ENCODE measurements at regions not wholly inside any gene's neighbourhood (a gene's known extent, or its start where the extent isn't known, plus 50 kb on each side); places are given as distances from the start of the nearest gene placed in this dataset.

DNA sequence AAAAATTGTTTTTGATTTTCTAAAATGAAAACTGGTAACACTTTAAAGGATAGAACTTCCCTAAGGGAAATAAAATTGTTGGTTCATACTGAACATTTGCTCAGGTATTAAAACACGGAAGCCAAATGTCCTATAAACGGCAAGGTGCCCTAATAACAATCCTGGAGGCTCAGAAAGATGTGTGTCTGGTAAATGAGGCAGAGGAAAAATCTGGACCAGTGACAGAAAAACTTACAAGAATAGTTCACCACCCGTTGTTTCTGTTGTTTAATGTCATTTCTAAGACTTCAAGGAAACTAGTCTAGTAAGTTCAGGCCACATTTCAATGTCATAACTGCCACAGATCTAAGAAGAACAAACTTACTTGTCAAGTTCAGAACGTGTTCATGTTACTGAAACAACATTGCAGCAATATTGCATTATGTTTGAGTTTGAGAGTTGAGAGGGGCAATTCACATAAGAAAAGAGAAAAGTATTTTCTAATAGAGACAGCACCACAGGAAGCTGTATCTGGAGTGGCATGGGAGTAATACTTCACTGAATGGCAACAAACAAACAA is 476.6 kb downstream of the GRXCR1 start:
- H3K27ac ChIP-seq (ENCODE audit: insufficient read depth, low read length, poor library complexity, severe bottlenecking): no peak overlapping the region
- H3K36me3 ChIP-seq (ENCODE audit: control insufficient read depth, insufficient read depth, low read length): no peaks in the 10 kb centered on the region
- H3K4me1 ChIP-seq (ENCODE audit: control insufficient read depth, insufficient read depth, low read length, poor library complexity, severe bottlenecking): no peaks in the 10 kb centered on the region
- Mint-ChIP-seq H3K36me3 (no peaks in the 10 kb centered on the region), H3K4me3 (no peak overlapping the region), H3K4me1 (no peaks in the 10 kb centered on the region), H3K27ac (no peak overlapping the region), H3K9me3 (peaks cover 0 to 9% (median 4%) of the 10 kb centered on the region in 7 donors), H3K27me3 (no peaks in the 10 kb centered on the region)
- no peak for DNase-seq
- no peaks in the 10 kb centered on the region for H3K9me3 ChIP-seq (ENCODE audit: control insufficient read depth in 2 of 2, low read length in 2 of 2)
- no peak overlapping the region for H3K4me3 ChIP-seq (ENCODE audit: low read depth, low read length)
- no peaks in the 10 kb centered on the region for H3K27me3 ChIP-seq (ENCODE audit: control insufficient read depth, insufficient read depth, low read length)
- ATAC-seq (ENCODE audit: low read depth in 2 of 2): no peak

DNA sequence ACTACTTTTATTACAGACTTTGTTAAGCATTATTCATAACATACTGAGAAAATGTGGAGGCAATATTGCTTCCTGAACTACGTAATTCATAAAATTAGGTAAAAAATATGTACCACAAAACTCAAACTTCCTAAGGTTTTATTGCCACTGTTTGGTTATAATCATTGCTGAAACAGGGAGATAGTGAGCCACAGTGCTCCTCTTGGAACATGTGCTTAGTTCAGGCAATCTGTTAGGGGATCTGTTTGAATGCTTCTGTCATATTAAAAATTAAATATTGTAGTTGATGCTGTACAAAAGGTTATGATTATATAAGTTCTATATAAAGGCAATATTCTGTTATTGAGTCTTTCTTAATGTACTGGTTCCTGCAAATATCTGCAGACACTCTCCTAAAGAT is 480.7 kb downstream of the GRXCR1 start:
- H3K36me3 Mint-ChIP-seq: no peaks in the 10 kb centered on the region
- H3K4me3 Mint-ChIP-seq: no peak overlapping the region
- DNase-seq: no peak
- Histone ChIP-seq H3K27ac (ENCODE audit: insufficient read depth, low read length, poor library complexity, severe bottlenecking) (no peak overlapping the region), H3K4me3 (ENCODE audit: low read depth, low read length) (no peak overlapping the region), H3K27me3 (ENCODE audit: control insufficient read depth, insufficient read depth, low read length) (no peaks in the 10 kb centered on the region), H3K36me3 (ENCODE audit: control insufficient read depth, insufficient read depth, low read length) (no peaks in the 10 kb centered on the region), H3K9me3 (ENCODE audit: control insufficient read depth in 2 of 2, low read length in 2 of 2) (peaks cover 0 to 3% of the 10 kb centered on the region in 2 experiments), H3K4me1 (ENCODE audit: control insufficient read depth, insufficient read depth, low read length, poor library complexity, severe bottlenecking) (no peaks in the 10 kb centered on the region)
- no peak for ATAC-seq (ENCODE audit: low read depth in 2 of 2)
- no peaks in the 10 kb centered on the region for H3K4me1 Mint-ChIP-seq
- no peak overlapping the region for H3K27ac Mint-ChIP-seq
- H3K27me3 Mint-ChIP-seq: no peaks in the 10 kb centered on the region
- peaks cover 0 to 15% (median 5%) of the 10 kb centered on the region in 7 donors for H3K9me3 Mint-ChIP-seq

DNA sequence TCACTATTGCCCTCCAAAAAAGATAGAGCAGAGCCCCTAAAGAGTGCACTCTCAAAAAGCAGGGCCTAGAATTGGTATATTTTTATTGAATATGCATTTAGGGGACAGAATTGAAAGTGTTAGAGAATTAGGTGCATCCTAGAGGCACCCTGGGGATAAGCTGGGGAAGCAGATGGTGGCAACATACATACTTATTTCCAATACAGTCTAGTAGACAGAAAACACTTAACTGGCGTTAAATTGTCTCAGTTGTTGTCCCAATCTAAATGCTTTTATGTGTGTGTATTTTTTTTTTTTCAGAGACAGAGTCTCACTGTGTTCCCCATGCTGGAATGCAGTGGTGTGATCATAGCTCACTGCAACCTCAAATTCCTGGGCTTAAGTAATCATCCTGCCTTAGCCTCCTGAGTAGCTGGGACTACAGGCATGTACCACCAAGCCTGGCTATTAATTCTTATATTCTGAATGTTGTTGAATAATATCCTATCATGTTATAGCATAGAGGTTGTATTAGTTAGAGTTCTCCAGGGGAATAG is 481.8 kb downstream of the GRXCR1 start:
- H3K4me3 ChIP-seq (ENCODE audit: low read depth, low read length): no peak overlapping the region
- no peak overlapping the region for H3K27ac ChIP-seq (ENCODE audit: insufficient read depth, low read length, poor library complexity, severe bottlenecking)
- Mint-ChIP-seq H3K4me3 (no peak overlapping the region), H3K36me3 (no peaks in the 10 kb centered on the region), H3K27ac (no peak overlapping the region), H3K27me3 (no peaks in the 10 kb centered on the region), H3K4me1 (no peaks in the 10 kb centered on the region), H3K9me3 (peaks cover 0 to 15% (median 5%) of the 10 kb centered on the region in 7 donors)
- ATAC-seq (ENCODE audit: low read depth in 2 of 2) (no peak), DNase-seq (no peak)
- no peaks in the 10 kb centered on the region for H3K36me3 ChIP-seq (ENCODE audit: control insufficient read depth, insufficient read depth, low read length)
- H3K27me3 ChIP-seq (ENCODE audit: control insufficient read depth, insufficient read depth, low read length): no peaks in the 10 kb centered on the region
- H3K9me3 ChIP-seq (ENCODE audit: control insufficient read depth in 2 of 2, low read length in 2 of 2): peaks cover 0 to 3% of the 10 kb centered on the region in 2 experiments
- no peaks in the 10 kb centered on the region for H3K4me1 ChIP-seq (ENCODE audit: control insufficient read depth, insufficient read depth, low read length, poor library complexity, severe bottlenecking)

DNA sequence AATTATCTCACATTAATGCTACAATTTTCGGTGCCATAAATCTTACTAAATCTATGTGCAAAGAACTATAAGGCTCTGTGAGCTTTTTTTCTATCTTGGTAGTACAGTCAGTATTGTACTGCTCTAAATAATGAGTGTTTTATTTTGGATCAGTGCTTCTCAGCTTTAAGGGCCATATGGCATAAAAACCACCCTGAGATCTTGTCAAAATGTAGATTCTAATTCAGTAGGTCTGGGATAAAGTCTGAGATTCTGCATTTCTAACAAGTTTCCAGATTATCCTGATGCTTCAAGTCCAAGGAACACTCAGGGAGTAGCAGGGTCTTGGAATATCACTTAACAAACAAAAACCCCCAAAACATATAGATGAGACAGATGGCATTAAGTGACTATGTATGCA is 486.5 kb downstream of the GRXCR1 start:
- Mint-ChIP-seq H3K9me3 (peaks cover 0 to 11% (median 6%) of the 10 kb centered on the region in 7 donors), H3K36me3 (no peaks in the 10 kb centered on the region), H3K4me3 (no peak overlapping the region), H3K27ac (no peak overlapping the region), H3K27me3 (no peaks in the 10 kb centered on the region), H3K4me1 (no peaks in the 10 kb centered on the region)
- Histone ChIP-seq H3K27ac (ENCODE audit: insufficient read depth, low read length, poor library complexity, severe bottlenecking) (no peak overlapping the region), H3K27me3 (ENCODE audit: control insufficient read depth, insufficient read depth, low read length) (no peaks in the 10 kb centered on the region), H3K9me3 (ENCODE audit: control insufficient read depth in 2 of 2, low read length in 2 of 2) (peaks cover 0 to 3% of the 10 kb centered on the region in 2 experiments), H3K4me1 (ENCODE audit: control insufficient read depth, insufficient read depth, low read length, poor library complexity, severe bottlenecking) (no peaks in the 10 kb centered on the region), H3K4me3 (ENCODE audit: low read depth, low read length) (no peak overlapping the region), H3K36me3 (ENCODE audit: control insufficient read depth, insufficient read depth, low read length) (no peaks in the 10 kb centered on the region)
- ATAC-seq (ENCODE audit: low read depth in 2 of 2) (no peak), DNase-seq (no peak)

DNA sequence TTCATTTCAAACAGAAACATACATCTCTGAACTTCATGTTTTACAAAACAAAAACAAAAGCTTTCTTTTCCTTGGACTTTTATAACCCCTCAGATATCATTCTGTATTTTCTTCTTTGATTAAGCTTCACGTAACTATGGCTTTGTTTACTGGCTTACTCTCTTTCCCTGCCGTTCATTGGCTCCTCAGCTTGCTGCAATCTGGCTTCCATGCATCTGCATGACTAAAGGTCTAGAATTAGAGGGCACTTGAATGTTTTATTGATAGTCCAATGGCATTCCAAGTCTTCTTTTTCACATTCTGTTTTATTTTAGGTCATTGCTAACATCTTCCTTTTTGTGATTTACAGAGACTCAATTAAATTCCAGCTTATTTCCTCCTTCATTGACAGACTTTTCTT is 487.6 kb downstream of the GRXCR1 start:
- Histone ChIP-seq H3K27ac (ENCODE audit: insufficient read depth, low read length, poor library complexity, severe bottlenecking) (no peak overlapping the region), H3K9me3 (ENCODE audit: control insufficient read depth in 2 of 2, low read length in 2 of 2) (peaks cover 0 to 3% of the 10 kb centered on the region in 2 experiments), H3K4me3 (ENCODE audit: low read depth, low read length) (no peak overlapping the region), H3K4me1 (ENCODE audit: control insufficient read depth, insufficient read depth, low read length, poor library complexity, severe bottlenecking) (no peaks in the 10 kb centered on the region), H3K36me3 (ENCODE audit: control insufficient read depth, insufficient read depth, low read length) (no peaks in the 10 kb centered on the region), H3K27me3 (ENCODE audit: control insufficient read depth, insufficient read depth, low read length) (no peaks in the 10 kb centered on the region)
- Mint-ChIP-seq H3K4me3 (no peak overlapping the region), H3K27me3 (no peaks in the 10 kb centered on the region), H3K36me3 (no peaks in the 10 kb centered on the region), H3K9me3 (peaks cover 0 to 7% (median 4%) of the 10 kb centered on the region in 7 donors), H3K27ac (no peak overlapping the region), H3K4me1 (no peaks in the 10 kb centered on the region)
- no peak for DNase-seq
- ATAC-seq (ENCODE audit: low read depth in 2 of 2): no peak

DNA sequence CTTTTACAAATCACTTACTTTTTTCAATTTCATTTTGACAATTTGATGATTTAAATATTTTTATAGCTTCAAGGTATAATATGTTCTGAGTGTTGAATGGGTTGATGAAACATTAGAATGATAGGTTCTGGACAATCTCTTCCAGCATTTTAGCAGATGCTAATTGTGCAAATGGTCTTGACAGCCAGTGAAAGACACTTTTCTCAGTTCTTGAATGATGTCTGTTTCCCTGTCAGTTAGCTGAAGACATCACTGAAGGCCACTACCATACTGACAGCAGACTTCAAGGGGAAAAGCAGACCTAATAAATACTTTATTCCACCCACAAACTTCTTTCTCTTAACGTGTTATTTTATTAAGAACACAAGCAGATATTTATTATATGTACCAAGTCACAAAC is 498.6 kb downstream of the GRXCR1 start:
- H3K9me3 Mint-ChIP-seq: peaks cover under 1 to 6% (median 5%) of the 10 kb centered on the region in 7 donors
- Histone ChIP-seq H3K27ac (ENCODE audit: insufficient read depth, low read length, poor library complexity, severe bottlenecking) (no peak overlapping the region), H3K9me3 (ENCODE audit: control insufficient read depth in 2 of 2, low read length in 2 of 2) (no peaks in the 10 kb centered on the region), H3K36me3 (ENCODE audit: control insufficient read depth, insufficient read depth, low read length) (no peaks in the 10 kb centered on the region), H3K27me3 (ENCODE audit: control insufficient read depth, insufficient read depth, low read length) (no peaks in the 10 kb centered on the region), H3K4me1 (ENCODE audit: control insufficient read depth, insufficient read depth, low read length, poor library complexity, severe bottlenecking) (no peaks in the 10 kb centered on the region), H3K4me3 (ENCODE audit: low read depth, low read length) (no peak overlapping the region)
- H3K27me3 Mint-ChIP-seq: no peaks in the 10 kb centered on the region
- no peak overlapping the region for H3K27ac Mint-ChIP-seq
- no peak overlapping the region for H3K4me3 Mint-ChIP-seq
- no peak for DNase-seq
- H3K36me3 Mint-ChIP-seq: no peaks in the 10 kb centered on the region
- ATAC-seq (ENCODE audit: low read depth in 2 of 2): no peak
- H3K4me1 Mint-ChIP-seq: no peaks in the 10 kb centered on the region

DNA sequence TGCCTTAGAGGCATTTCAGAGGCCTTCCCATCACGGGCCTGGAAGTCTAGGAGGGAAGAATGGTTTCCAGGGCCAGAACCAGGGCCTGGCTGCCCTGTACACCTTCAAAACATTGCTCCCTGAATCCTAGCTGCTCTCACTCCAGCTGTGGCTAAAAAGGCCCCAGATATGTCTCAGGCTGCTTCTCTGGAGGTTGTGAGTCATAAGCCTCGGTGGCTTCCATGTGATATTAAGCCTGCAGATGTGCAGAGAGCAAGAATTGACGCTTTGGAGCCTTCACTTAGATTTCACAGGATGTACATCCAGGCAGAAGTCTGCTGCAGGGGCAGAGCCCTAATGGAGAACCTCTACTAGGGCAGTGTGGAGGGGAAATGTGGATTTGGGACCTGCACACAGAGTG is 502.5 kb downstream of the GRXCR1 start:
- Mint-ChIP-seq H3K9me3 (peaks cover 5 to 24% (median 10%) of the 10 kb centered on the region in 7 donors), H3K4me3 (no peak overlapping the region), H3K36me3 (no peaks in the 10 kb centered on the region), H3K4me1 (no peaks in the 10 kb centered on the region), H3K27ac (no peak overlapping the region), H3K27me3 (no peaks in the 10 kb centered on the region)
- Histone ChIP-seq H3K27ac (ENCODE audit: insufficient read depth, low read length, poor library complexity, severe bottlenecking) (no peak overlapping the region), H3K4me1 (ENCODE audit: control insufficient read depth, insufficient read depth, low read length, poor library complexity, severe bottlenecking) (no peaks in the 10 kb centered on the region), H3K27me3 (ENCODE audit: control insufficient read depth, insufficient read depth, low read length) (no peaks in the 10 kb centered on the region), H3K4me3 (ENCODE audit: low read depth, low read length) (no peak overlapping the region), H3K36me3 (ENCODE audit: control insufficient read depth, insufficient read depth, low read length) (no peaks in the 10 kb centered on the region), H3K9me3 (ENCODE audit: control insufficient read depth in 2 of 2, low read length in 2 of 2) (no peaks in the 10 kb centered on the region)
- no peak for ATAC-seq (ENCODE audit: low read depth in 2 of 2)
- DNase-seq: no peak

DNA sequence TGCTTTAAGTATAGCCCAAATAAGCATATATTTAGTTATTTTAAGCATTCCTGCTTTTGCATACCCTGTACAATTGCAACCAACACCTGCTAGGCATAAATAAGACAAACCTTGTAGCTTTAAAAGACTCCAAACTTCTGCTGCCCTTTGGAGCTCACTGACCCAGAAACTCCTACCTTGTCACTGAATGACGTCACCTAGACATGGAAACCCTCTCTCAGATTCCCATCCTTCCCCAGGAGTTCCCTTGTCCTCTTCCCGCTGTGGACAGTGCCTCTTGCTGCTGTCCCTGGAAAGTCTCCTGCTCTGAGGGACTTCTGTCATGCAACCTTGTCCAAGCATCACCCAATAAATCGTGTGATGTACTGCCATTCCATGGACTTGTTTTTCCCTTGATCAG is 507.2 kb downstream of the GRXCR1 start:
- Histone ChIP-seq H3K27me3 (ENCODE audit: control insufficient read depth, insufficient read depth, low read length) (no peaks in the 10 kb centered on the region), H3K9me3 (ENCODE audit: control insufficient read depth in 2 of 2, low read length in 2 of 2) (no peaks in the 10 kb centered on the region), H3K4me3 (ENCODE audit: low read depth, low read length) (no peak overlapping the region), H3K27ac (ENCODE audit: insufficient read depth, low read length, poor library complexity, severe bottlenecking) (no peak overlapping the region), H3K4me1 (ENCODE audit: control insufficient read depth, insufficient read depth, low read length, poor library complexity, severe bottlenecking) (no peaks in the 10 kb centered on the region), H3K36me3 (ENCODE audit: control insufficient read depth, insufficient read depth, low read length) (no peaks in the 10 kb centered on the region)
- Mint-ChIP-seq H3K27ac (no peak overlapping the region), H3K36me3 (no peaks in the 10 kb centered on the region), H3K4me3 (no peak overlapping the region), H3K4me1 (no peaks in the 10 kb centered on the region), H3K9me3 (peaks cover 4 to 29% (median 10%) of the 10 kb centered on the region in 7 donors), H3K27me3 (no peaks in the 10 kb centered on the region)
- no peak for ATAC-seq (ENCODE audit: low read depth in 2 of 2)
- DNase-seq: no peak
